Psoas muscle (tissue), 7 donors: ENCODE measurements at regions not wholly inside any gene's neighbourhood (a gene's known extent, or its start where the extent isn't known, plus 50 kb on each side); places are given as distances from the start of the nearest gene placed in this dataset.

ENCODE experiments used
- ATAC-seq, 4 donors: fragments of 200-7000 bp; cut with Tn5 transposase; one replicate each; pipeline ENCODE4 v1.9.1; 2020; ENCODE audit warnings: moderate library complexity in 3 of 4, mild to moderate bottlenecking in 2 of 4
- DNase-seq, 2 donors: peaks; one replicate each; pipeline ENCODE4 v3.0.0-alpha.2; 2020
- H3K27ac ChIP-seq: fragments of 200-600 bp; one replicate; pipeline ENCODE4 v1.8.0; 2022
- H3K27me3 ChIP-seq, 3 donors: fragments of 200-600 bp in 1 of 3; one replicate each; pipeline versions ENCODE4 v1.6.1 to v1.8.0; 2013 to 2022; ENCODE audit warnings: low read length in 2 of 3, mild to moderate bottlenecking in 2 of 3, moderate library complexity in 1 of 3; ENCODE audit not compliant: insufficient read depth in 3 of 3
- H3K36me3 ChIP-seq, 2 donors: fragments of 200-600 bp in 1 of 2; one replicate each; pipeline versions ENCODE4 v1.6.1 to v1.8.0; 2013 to 2022; ENCODE audit warnings: low read depth in 1 of 2, mild to moderate bottlenecking in 1 of 2, moderate library complexity in 1 of 2; ENCODE audit not compliant: insufficient read depth in 1 of 2
- H3K4me1 ChIP-seq: fragments of 200-600 bp; one replicate; pipeline ENCODE4 v1.8.0; 2022
- H3K4me3 ChIP-seq: fragments of 200-600 bp; one replicate; pipeline ENCODE4 v1.8.0; 2022; ENCODE audit warnings: mild to moderate bottlenecking
- H3K9me3 ChIP-seq: fragments of 200-600 bp; one replicate; pipeline ENCODE4 v1.8.0; 2022
- WGBS, 3 donors: extraction: QIAGEN DNeasy Blood & Tissue Kit; methylation state at CpG; one replicate each; pipeline versions ENCODE4 v1.1.6 to v1.1.7; 2013; 5-methylcytosine and 5-hydroxymethylcytosine counted together
- intact Hi-C, 2 donors: fragments of 100-400 bp; cut with DNase I; formaldehyde crosslinking; loops; one replicate each; pipeline versions ENCODE4 v1.11.0 to v1.14.2; 2022
- TF ChIP-seq, protein P1 (sequence below): fragments of 200-600 bp; IDR thresholded peaks from one replicate; pipeline ENCODE4 v1.8.0; 2022; ENCODE audit warnings: antibody characterized with exemption
- donor health status: healthy with polysubstance abuse.
- donor health status: DM: no; HTN: no; CAD: no; lungs with moderate emphysema.
- donor health status: Bipolar disorder and iron deficiency.
- donor health status: healthy.
- donor health status: DM: yes; HTN: yes; CAD: no.
- donor health status: DM: no; HTN: no; CAD: no.
- donor health status: DM: yes; HTN: yes; CAD: no.

DNA sequence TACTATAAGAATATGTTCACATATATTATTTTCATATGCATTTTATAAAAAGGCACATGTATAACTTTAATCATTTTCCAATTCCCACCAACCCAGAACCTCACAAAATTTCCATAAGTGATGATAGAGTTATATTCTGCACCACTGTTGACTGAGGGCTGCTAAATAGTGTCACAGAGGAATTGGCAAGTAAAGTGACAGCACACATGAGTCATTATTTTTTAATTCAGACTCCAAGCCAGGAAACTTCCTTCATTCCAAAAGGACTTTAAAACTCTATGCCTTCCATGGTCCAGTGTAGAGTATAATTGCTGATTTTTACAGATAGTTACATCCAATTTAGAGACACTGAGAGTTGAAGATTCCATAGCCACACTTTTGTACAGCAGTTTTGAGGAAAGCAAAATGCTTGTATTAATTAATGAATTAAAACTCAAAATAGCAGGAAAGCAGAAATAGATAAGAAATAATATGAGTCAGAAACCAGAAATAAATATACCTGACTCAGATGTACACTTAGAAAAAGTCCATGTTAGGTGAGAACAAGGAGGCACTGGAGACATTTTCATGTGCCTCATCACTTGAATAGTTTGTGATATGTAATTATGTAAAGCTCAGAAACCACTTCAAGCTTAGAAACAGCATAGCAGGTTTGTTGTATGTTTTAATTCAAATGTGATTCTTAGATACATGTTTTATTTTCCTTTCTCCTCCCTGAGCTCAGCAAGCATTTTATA, 425.2 kb upstream of the OPRM1 start:
- DNase-seq: no peak
- intact Hi-C loops: no loop called here
- no peak overlapping the region for H3K4me3 ChIP-seq
- H3K36me3 ChIP-seq: no peaks in the 10 kb centered on the region
- H3K27ac ChIP-seq: no peak overlapping the region
- ATAC-seq: no peak
- H3K4me1 ChIP-seq: no peaks in the 10 kb centered on the region
- no peaks in the 10 kb centered on the region for H3K27me3 ChIP-seq
- TF ChIP-seq, protein P1, sequence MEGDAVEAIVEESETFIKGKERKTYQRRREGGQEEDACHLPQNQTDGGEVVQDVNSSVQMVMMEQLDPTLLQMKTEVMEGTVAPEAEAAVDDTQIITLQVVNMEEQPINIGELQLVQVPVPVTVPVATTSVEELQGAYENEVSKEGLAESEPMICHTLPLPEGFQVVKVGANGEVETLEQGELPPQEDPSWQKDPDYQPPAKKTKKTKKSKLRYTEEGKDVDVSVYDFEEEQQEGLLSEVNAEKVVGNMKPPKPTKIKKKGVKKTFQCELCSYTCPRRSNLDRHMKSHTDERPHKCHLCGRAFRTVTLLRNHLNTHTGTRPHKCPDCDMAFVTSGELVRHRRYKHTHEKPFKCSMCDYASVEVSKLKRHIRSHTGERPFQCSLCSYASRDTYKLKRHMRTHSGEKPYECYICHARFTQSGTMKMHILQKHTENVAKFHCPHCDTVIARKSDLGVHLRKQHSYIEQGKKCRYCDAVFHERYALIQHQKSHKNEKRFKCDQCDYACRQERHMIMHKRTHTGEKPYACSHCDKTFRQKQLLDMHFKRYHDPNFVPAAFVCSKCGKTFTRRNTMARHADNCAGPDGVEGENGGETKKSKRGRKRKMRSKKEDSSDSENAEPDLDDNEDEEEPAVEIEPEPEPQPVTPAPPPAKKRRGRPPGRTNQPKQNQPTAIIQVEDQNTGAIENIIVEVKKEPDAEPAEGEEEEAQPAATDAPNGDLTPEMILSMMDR: no peak
- no peaks in the 10 kb centered on the region for H3K9me3 ChIP-seq

DNA sequence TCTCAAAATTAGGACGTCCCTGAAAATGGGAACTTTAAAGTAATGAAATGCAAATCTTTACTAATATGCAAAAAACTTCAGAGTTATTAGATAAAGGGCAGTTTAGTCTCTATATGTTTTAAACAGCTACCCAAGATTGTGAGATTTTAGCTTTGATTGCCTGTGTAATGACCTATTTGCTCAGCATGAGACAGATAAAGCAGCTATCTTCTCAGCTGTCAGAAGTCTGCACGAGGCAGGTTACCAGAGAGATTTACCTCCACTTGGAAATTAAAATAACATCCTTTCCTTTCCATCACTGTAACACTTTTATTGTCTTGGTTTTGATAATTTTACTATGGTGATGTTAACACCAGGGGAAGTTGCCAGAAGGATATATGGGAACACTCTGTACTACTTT, 436.6 kb upstream of the OPRM1 start:
- no peak overlapping the region for H3K27ac ChIP-seq
- H3K4me3 ChIP-seq: no peak overlapping the region
- TF ChIP-seq, protein P1: no peak
- no peaks in the 10 kb centered on the region for H3K27me3 ChIP-seq
- intact Hi-C loops: no loop called here
- no peak for ATAC-seq
- H3K4me1 ChIP-seq: no peaks in the 10 kb centered on the region
- no peak for DNase-seq
- WGBS, 3 donors: 49 to 59% (median 57%) methylated on average over 2 of the region's 2 CpGs
- no peaks in the 10 kb centered on the region for H3K36me3 ChIP-seq
- H3K9me3 ChIP-seq: no peaks in the 10 kb centered on the region

DNA sequence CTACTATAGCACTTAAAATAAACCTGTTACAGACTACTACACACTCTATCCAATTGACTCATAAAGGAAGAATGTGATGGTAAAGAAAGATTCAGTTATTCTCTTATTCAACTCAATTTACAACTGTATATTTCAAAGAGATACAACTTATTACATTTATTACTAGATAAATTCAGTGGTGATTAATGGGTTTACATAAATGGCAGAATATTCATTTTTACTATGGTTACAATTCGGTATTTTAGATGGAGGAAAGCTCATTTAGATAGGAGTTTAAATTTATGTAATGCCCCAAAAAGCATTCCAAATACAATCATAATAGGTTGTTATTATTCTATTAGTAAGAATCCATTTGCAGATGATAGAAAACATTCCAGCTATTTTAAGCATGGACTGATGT, 439.1 kb upstream of the OPRM1 start:
- H3K27ac ChIP-seq: no peak overlapping the region
- no peaks in the 10 kb centered on the region for H3K27me3 ChIP-seq
- TF ChIP-seq, protein P1: no peak
- intact Hi-C loops: no loop called here
- no peak overlapping the region for H3K4me3 ChIP-seq
- ATAC-seq (no peak), DNase-seq (no peak)
- no peaks in the 10 kb centered on the region for H3K9me3 ChIP-seq
- H3K4me1 ChIP-seq: no peaks in the 10 kb centered on the region
- H3K36me3 ChIP-seq: no peaks in the 10 kb centered on the region
- 86 to 92% (median 88%) methylated on average over 1 of the region's 1 CpG for WGBS, 3 donors

DNA sequence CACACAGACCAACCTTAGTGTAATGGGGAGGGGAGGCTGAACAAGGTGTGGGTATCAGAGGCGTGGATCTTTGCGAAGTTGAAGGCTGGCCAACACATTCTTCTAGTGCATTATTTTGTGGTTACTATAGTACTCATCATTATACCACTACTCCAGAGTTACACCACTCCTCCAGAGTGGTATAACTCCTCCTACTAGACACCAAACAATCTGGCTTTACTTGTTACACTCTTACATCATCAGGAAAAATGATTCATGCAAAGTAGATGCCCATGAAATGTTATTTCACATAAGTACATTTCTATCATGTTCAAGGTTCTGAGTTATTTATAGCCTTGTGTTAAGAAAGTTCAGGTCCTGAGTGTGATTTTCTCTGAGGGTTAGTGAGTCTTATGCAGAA, 443.1 kb upstream of the OPRM1 start:
- Histone ChIP-seq H3K9me3 (no peaks in the 10 kb centered on the region), H3K36me3 (no peaks in the 10 kb centered on the region), H3K4me1 (no peaks in the 10 kb centered on the region), H3K27me3 (no peaks in the 10 kb centered on the region), H3K27ac (no peak overlapping the region), H3K4me3 (no peak overlapping the region)
- DNase-seq (no peak), ATAC-seq (no peak)
- TF ChIP-seq, protein P1: no peak
- 82 to 91% (median 85%) methylated on average over 2 of the region's 2 CpGs for WGBS, 3 donors
- intact Hi-C loops: no loop called here

DNA sequence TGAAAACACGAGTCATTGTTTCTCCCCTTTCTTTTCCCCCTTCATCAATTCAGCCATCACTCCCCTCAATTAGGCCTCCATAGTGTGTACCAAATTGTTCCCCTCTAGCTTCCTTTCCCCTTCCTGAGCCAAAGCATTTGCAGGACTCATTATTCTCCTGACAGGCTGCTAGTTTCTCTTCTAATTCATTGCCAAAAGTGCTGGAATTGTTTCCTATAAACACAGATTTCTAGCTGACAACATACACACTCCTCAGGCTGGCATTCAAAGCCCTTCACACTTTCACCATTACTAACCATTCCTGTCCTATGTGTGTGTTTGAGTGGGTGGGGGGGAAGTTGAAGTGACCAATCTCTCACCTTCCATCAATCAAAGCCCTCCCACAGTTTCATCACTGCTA, 444.2 kb upstream of the OPRM1 start:
- intact Hi-C loops: no loop called here
- TF ChIP-seq, protein P1: no peak
- DNase-seq: no peak
- H3K9me3 ChIP-seq: no peaks in the 10 kb centered on the region
- no peaks in the 10 kb centered on the region for H3K27me3 ChIP-seq
- no peak overlapping the region for H3K4me3 ChIP-seq
- no peaks in the 10 kb centered on the region for H3K4me1 ChIP-seq
- WGBS, 3 donors: 0 to 72% (median 58%) methylated on average over 1 of the region's 1 CpG
- ATAC-seq: no peak
- no peak overlapping the region for H3K27ac ChIP-seq
- no peaks in the 10 kb centered on the region for H3K36me3 ChIP-seq
